Fibroblast of skin of right biceps (primary cell): ENCODE measurements at regions not wholly inside any gene's neighbourhood (a gene's known extent, or its start where the extent isn't known, plus 50 kb on each side); places are given as distances from the start of the nearest gene placed in this dataset.
"Not testable (repeated sequence)": the region's sequence is repeated elsewhere in the genome, so short reads cannot be mapped to it uniquely, and the experiment has no call there.

Source experiments
- DNase-seq: peaks from one replicate; pipeline ENCODE4 v3.0.0-alpha.2; 2013

DNA sequence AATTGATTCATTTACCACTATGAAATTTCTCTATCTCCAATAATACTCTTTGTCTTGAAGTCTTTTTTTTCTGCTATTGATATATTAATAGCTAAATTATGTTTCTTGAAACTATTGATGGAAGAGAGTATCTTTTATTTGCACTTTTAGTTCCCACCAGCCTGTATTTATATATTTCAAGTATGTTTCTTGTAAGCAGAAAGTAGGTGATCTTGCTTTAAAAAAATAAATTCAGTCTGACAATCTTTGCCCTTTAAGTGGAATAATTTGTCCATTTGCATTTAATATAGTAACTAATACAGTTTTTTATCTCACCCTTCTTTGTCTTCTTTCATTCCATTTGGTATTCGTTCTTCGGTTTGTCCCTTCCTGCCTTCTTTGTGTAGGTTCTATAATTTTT is 790.5 kb downstream of the MCTP2 start:
- no peak for DNase-seq

DNA sequence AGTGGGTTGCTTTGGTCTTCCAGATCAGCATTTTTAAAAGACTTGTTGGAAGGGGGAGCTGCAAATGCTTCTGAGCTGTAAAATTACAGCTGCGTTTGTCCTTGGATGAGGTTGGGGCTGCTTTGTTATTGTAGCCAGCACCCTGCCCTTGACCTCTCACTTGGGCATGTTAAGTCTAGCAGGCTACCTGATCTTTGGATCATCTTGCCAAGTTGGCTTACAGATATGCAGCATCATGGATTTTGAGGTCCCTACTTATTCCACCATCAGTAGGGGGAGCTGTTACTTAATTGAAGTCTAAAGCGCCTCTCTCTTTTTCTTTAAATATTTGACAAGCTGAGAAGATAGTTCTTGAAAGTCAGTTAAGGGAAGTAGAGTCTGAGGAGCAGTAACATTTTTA is 793.0 kb downstream of the MCTP2 start:
- DNase-seq = peak; percentile 28

DNA sequence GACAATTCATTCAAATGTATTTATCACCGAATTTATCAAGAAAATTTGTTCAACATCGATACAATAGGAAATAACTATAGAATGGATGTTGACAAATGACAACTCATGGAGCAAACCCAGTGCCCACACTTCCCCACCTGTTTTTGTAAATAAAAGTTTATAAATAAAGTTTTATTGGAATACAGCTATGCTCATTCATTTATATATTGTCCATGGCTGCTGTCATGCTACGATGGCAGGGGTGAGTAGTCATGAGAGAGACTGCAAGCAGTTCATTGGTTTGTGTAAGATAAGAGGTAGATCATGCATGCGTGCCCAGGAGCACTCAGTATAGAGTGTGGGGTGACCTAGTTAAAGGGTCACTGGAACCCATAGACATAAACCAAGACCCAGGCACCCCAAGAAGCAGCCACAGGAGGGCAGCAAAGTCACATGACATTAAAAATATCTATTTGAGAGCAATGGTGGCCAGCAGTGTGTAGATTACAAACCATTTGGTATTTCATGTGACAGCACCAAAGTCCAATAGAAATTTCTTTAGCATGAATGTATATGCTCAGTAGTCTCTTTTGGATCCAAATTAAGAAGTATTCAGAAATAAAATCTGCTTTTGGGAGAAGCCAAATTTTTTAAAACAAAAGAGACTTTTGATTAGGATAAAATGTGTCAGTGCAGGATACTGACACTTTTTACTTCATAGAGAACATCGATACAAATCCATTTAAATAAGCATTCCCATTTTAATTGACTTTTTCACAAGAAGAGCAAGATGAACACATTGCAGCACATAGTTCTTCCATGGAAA is 794.8 kb downstream of the MCTP2 start:
- peak; percentile 61 for DNase-seq

DNA sequence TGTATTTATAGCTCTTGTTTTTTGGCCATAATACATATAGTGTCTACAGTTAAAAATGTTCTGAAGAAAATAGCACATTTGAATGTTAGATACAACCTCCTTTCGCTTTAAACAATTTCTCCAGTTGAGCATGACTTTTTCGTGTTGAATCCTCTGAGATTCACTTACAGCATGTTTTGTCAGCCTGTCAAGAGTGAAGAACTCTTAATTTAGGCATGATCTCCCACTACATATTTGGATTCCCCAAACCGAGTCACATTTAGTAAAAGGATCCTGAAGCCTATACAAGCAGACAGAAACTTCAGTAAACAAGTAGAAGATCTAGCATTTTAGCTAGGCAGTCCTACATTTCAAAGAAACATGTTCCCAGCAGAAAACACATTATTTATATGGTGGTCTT is 796.6 kb downstream of the MCTP2 start:
- no peak for DNase-seq

- DNase-seq = peak; percentile 51
Measured at GRCh38 chr15:95032156-95032555, 800.8 kb downstream of the MCTP2 start.

GRCh38 chr15:95035106-95035505 is 803.7 kb downstream of the MCTP2 start:
- no peak for DNase-seq

GRCh38 chr15:95041297-95041696 is 809.9 kb downstream of the MCTP2 start:
- DNase-seq = no peak

- not testable (repeated sequence) for DNase-seq
Measured at GRCh38 chr15:95043236-95043932, 812.0 kb downstream of the MCTP2 start.

DNA sequence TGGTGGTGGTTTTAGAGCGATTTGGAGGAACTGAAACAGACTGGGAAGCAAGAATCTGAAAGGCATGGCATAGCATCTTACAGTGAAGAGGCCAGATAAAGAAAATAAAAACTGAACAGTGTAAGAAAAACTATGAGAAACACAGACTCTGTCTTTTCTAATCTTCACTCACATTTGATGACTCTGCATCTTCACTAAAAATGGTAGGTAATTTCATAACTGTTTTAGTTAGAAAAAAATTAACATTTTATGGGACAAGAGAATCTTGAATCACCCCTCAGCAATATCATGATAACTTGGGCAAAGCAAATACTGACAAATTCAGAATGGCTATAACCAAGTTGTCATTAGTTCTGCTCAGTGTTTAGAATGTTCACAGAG is 812.6 kb downstream of the MCTP2 start:
- DNase-seq = no peak

DNA sequence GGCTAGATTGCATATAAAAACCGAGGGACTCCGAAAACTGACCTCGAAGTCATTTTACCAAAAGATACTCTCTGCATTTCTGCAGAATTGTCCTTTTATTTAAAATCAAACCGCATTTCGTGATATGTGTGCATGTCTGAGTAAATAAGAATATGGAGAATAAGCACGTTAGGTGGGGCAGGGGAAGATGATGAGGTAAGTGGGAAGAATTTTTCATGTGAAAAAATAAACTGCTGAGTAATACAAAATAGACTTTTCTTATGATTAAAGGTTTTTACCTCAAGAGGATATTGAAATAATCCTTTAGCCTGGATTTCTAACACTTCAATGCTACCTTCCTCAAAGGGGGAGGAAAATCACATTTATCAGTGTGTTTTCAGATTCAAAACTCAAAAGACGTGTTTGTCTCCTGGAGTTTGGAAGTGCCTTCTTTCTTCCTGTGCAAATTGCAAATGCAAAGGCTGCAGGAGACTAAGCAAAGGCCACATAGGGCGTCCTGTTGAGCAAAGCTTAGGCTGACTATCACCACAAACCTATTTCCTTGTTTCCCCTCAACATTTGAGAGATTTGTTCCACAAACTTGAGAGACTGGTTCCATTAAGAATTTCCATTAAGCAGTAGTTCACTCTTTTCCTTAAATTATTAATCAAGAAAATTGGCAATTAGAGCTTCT is 813.5 kb downstream of the MCTP2 start:
- DNase-seq = no peak

GRCh38 chr15:95051861-95052260 is 820.5 kb downstream of the MCTP2 start:
- peak; percentile 77 for DNase-seq

DNA sequence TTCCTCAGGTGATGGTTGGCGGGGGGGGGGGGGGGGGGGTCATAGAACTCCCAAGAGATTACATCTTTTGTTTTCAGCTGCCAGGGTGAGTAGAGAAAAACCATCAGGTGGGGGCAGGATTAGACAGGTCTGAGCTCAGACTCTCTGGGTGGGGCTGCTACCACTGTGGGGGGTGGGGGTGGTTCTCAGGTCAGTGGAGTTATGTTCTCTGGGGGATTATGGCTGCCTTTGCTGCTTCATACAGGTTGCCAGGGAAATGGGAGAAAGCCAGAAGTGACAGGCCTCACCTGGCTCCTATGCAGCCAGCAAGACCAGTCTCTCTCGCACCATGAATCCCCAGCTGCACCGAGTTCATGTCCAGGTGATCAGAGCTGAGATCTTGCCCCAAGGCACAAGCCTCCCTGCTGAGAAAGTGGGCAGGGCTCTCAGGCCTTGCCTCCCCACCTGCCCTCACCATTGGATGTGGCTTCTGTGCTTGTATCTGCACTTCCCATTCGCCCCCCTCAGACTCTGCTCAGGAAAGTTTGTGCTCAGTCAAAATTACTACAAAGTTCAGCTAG is 828.1 kb downstream of the MCTP2 start:
- no peak for DNase-seq

GRCh38 chr15:95068701-95069521 is 837.5 kb downstream of the MCTP2 start:
- DNase-seq = no peak

DNA sequence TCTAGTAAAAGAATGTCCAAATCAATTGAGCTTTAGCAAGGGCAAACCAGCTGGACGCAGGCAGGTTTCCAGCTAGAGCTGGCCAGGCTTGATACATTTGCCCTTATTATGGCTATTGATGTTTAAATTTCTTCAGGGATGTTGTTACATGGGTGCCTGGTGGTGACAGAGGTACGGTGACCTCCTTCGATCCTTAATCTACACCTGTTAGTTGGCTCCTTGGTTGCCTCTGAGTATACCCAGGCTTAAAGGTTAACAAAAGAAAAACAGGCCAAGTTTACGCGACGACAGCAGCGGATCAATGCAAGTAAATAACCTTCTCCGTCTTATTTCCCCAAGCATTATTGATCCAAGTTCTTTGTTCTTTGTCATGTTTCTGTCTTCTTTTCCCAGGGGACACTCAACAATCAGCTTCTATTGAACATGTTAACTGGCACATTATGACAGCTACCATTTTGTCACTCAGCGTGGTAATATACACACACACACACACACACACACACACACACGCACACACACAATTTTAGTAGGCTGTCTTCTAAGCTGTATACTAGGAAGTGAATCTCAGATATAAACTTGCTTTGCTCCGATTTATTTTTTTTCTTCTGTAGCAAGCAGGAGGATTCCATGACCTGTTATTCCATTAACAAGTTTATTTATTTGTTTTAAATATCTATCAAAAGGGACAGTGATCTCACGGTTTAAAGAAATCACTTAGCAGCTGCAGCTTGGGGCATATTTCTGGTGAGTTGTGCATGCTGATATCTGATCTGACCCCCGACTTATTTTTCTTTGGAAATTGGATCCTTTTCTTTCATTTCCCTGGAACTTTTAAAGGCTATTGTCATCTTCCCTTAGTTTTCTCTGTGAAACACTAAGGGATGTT is 844.7 kb downstream of the MCTP2 start:
- no peak for DNase-seq

DNA sequence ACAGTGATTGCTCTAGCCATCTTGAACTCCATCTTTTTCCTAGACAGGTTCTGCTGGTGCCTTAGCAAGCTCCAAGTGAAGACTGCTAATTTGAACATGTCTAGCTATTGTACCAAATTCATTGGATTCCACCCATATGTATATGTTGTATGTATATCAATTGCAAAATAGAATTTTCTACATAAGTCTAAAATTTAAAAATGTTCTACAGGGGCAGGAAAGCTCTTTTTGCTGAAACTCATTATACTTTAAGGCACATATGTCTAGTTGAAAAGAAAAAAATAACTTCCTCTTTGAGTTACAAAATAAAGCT is 845.3 kb downstream of the MCTP2 start:
- no peak for DNase-seq

DNA sequence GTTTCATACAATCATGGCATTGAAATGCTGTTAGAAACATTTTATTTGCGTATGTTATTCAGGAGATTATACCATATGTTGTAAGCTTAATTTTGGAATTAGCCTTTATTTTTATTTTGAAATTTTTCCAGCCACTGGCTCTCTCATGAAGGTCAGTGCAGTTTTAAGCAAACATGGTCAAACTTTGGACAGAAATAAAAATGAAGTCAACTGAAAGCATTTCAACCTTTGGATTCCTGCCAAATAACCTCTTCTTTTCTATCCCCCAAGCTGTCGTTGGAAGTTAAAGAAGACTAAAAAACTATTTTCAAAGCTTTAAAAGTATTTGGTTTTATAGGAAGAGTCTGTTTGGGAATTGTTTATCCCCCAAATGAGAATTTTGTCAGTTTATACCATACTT is 846.6 kb downstream of the MCTP2 start:
- DNase-seq = no peak

DNA sequence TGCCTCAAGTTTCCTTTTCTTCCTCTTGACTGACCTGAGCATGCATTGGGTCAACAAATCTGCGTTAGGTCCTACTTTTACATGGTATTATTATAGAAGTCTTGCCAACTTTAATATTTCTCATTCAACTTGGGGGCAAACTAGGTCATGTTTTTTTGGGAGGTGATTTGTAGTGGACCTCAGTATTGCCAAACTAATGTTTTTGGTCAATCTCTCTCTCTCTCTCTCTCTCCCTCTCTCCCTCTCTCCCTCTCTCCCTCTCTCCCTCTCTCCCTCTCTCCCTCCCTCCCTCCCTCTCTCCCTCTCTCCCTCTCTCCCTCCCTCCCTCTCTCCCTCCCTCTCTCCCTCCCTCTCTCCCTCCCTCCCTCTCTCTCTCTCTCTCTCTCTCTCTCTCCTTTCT is 848.9 kb downstream of the MCTP2 start:
- not testable (repeated sequence) for DNase-seq

DNA sequence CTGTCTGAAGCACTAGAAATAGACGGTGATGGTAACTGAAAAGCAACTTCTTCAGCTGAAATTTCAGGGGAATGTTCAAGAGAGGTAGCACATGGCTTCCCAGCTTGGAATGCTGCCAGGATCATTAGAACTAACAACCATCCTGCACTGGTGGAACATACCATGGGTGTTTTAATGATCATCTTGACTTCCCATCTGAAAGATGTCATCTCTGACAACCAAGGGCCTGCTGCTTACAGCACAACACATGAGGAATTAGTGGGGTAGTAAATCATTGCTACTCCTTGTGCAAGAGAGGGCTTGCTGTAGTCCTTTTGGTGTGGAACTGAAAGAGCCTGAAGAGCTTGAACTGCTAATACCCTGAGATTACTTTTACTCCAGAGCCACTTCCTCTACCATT is 853.7 kb downstream of the MCTP2 start:
- no peak for DNase-seq

- peak; percentile 31 for DNase-seq
Measured at GRCh38 chr15:95086531-95087252, 855.3 kb downstream of the MCTP2 start.

- DNase-seq = peak; percentile 3
Measured at GRCh38 chr15:95087253-95087609, 855.9 kb downstream of the MCTP2 start.

DNA sequence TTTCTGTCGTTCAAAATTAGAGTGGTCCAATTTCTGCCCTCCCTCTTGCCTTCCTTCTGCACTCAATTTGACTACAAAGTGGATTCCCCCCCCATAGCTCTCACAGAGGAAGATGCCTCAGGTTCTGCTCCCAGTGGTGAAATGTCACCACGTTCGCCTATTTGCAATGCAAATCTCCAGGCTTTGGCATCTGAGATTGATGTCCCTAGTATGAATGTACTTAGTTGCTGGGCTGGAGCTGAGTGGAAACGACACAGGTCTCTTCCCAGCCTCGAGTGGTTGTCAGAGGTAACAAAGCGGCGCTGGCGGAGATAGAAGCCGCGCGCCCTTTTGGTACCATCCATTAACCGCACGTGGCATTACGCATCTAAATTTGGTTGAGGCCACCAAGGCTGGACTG is 860.1 kb downstream of the MCTP2 start:
- DNase-seq = no peak
